Renal cortical epithelial cell (primary cell): ENCODE measurements at regions not wholly inside any gene's neighbourhood (a gene's known extent, or its start where the extent isn't known, plus 50 kb on each side); places are given as distances from the start of the nearest gene placed in this dataset.
"Not testable (repeated sequence)": the region's sequence is repeated elsewhere in the genome, so short reads cannot be mapped to it uniquely, and the experiment has no call there.

ENCODE experiments used
- DNase-seq: peaks from one replicate; pipeline ENCODE4 v3.0.0-alpha.2; 2011; ENCODE audit warnings: low read depth

GRCh38 chr11:24163146-24163545 lies 333.7 kb upstream of the LUZP2 start:
- no peak for DNase-seq

GRCh38 chr11:24163841-24164240 lies 333.0 kb upstream of the LUZP2 start:
- no peak for DNase-seq

- DNase-seq: no peak
These were observed 325.0 kb upstream of the LUZP2 start for GRCh38 chr11:24171869-24172268.

GRCh38 chr11:24181395-24182047 lies 315.3 kb upstream of the LUZP2 start:
- DNase-seq: no peak

- DNase-seq: not testable (repeated sequence)
These were observed 311.3 kb upstream of the LUZP2 start for GRCh38 chr11:24185535-24185934.

DNA sequence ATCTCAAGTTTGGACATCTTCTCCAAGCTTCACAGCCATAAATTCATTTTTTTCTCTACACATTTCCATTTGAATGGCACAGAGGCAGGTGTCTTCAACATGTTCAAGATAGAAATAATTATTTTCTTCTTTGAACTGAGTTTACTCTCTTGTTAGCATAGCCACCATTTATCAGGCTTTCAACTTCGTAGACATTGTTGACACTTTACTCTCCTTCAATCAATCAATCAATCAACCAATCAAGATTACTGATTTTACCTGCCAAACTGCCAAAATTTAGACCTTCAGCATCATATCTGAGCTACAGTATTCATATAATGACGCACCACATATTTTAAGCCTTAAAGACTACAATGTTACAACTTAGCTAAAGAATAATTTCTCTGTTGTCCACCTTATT lies 300.1 kb upstream of the LUZP2 start:
- DNase-seq: no peak

DNA sequence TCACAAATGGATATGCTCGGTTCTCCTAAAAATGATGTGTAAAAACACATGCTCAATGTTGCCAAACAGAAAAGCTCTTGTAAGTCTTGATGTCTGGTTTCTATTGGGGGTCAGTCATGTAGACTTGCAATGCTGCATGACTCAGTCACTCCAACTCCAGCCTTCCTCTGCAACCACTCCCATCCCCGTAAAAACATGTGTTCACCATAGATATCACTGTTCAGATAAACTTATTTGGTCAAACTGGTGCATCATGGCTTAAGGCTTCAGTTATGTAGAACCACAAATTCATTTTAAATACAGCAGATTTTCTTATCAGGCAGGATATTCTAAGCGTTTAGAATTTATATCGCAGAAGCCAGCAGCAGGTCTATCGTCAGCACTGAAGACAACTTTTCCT lies 298.4 kb upstream of the LUZP2 start:
- DNase-seq: no peak

- DNase-seq: no peak
These were observed 297.4 kb upstream of the LUZP2 start for GRCh38 chr11:24199461-24199860.

- no peak for DNase-seq
These were observed 290.8 kb upstream of the LUZP2 start for GRCh38 chr11:24206030-24206429.

DNA sequence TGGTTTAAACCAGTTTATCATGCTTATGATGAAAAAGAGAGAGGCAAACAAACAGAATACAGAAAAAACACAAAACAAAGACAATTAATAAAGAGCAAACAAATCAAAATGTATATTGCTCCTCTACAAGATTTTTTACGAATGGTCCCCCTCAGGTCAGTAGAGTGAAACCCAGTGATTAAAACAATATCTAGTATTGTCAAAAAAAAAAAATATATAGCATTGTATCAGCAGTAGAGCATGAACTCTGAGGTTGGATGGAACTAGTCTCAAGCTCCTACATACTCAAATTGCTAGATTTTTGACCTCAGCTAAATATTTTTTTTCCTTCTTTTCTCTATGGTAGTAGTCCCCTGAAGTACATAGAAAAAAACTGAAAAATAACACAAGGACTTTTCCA lies 290.3 kb upstream of the LUZP2 start:
- no peak for DNase-seq

DNA sequence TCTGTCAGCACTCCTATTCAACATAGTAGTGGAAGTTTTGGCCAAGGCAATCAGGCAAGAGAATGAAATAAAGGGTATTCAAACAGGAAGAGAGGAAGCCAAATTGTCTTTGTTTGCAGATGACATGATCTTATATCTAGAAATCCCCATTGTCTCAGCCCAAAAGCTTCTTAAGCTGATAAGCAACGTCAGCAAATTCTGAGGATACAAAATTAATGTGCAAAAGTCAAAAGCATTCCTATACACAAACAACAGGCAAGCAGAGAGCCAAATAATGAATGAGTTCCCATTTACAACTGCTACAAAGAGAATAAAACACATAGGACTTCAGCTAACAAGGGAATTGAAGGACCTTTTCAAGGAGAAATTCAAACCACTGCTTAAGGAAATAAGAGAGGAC lies 280.4 kb upstream of the LUZP2 start:
- DNase-seq: no peak

DNA sequence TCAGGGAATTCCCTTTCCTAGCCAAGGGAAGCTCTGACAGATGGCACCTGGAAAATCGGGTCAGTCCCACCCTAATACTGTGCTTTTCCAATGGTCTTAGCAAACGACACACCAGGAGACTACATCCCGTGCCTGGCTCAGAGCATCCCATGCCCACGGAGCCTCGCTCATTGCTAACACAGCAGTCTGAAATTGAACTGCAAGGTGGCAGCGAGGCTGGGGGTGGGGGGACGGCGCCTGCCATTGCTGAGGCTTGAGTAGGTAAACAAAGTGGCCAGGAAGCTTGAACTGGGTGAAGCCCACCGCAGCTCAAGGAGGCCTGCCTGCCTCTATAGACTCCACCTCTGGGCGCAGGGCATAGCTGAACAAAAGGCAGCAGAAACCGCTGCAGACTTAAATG lies 279.5 kb upstream of the LUZP2 start:
- not testable (repeated sequence) for DNase-seq

- no peak for DNase-seq
These were observed 271.4 kb upstream of the LUZP2 start for GRCh38 chr11:24225501-24225900.

DNA sequence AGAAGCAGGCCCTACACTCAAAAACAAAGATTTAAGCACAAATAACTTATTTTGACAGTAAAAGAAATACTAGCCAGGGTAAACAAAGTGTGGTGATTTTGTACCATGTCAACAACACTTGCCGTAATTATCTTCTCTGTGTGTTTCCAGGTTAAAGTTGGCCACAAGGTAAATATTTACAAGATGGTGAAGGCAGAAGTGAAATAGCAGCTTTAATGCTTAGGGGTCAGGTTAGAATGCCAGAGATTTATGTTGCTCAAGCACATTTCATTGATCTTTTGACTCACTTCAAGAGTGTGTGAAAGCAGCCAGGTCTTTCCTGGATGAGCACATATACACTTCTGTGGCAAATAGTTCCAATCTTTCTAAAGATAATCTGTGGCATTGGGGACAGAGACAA lies 270.2 kb upstream of the LUZP2 start:
- no peak for DNase-seq

DNA sequence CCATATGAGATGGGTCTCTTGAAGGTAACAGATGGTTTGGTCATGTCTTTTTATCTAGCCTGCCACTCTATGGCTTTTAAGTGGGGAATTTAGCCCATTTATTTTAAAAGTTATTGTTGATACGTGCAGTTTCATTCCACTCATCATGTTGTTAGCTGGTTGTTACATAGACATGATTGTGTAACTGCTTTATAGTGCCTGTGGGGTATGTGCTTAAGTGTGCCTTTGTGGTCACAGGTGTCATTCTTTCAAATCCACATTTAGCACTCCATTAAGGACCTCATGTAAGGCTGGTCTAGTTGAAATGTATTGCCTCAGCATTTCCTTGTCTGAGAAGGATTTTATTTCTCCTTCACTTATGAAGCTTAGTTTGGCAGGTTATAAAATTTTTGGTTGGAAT lies 263.8 kb upstream of the LUZP2 start:
- peak; percentile 17 for DNase-seq

- DNase-seq: no peak
These were observed 261.9 kb upstream of the LUZP2 start for GRCh38 chr11:24234822-24235508.

- peak; percentile 7 for DNase-seq
These were observed 257.8 kb upstream of the LUZP2 start for GRCh38 chr11:24238771-24239645.

- DNase-seq: no peak
These were observed 256.9 kb upstream of the LUZP2 start for GRCh38 chr11:24239930-24240329.

- no peak for DNase-seq
These were observed 256.2 kb upstream of the LUZP2 start for GRCh38 chr11:24240496-24241175.

- DNase-seq: no peak
These were observed 250.1 kb upstream of the LUZP2 start for GRCh38 chr11:24246715-24247114.

DNA sequence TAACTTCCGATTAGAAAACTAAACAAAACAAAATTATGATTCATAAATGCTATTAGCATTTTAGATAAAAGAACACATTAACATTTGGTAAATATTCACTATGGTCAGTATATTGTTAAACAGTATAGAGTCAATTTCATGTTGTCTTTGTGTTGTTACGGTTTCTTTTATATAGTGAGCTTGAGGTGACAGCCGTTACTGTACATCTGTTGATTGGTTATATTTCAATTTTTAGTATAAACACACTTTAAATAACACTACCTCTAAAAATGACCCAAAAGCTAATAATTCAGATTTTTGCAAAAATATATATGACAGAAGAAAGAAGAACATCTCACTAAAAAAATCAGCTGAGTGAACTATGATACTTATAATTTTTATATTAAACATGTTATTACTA lies 249.0 kb upstream of the LUZP2 start:
- no peak for DNase-seq

- no peak for DNase-seq
These were observed 246.9 kb upstream of the LUZP2 start for GRCh38 chr11:24249921-24250320.
